HG03066 (cell line): ENCODE measurements at regions not wholly inside any gene's neighbourhood (a gene's known extent, or its start where the extent isn't known, plus 50 kb on each side); places are given as distances from the start of the nearest gene placed in this dataset.

Experiments used
- ATAC-seq: cut with Tn5 transposase; IDR thresholded peaks from one replicate; pipeline ENCODE4 v1.9.1; 2021; ENCODE audit warnings: low read depth; ENCODE audit not compliant: unreplicated experiment

GRCh38 chr1:87165177-87165576 is 163.5 kb upstream of the LMO4 start:
- ATAC-seq: no peak

- ATAC-seq: no peak
Observed at GRCh38 chr1:87167157-87167789, 161.4 kb upstream of the LMO4 start.

GRCh38 chr1:87167848-87168525 is 160.7 kb upstream of the LMO4 start:
- no peak for ATAC-seq

GRCh38 chr1:87169263-87169910 is 159.3 kb upstream of the LMO4 start:
- ATAC-seq: no peak

DNA sequence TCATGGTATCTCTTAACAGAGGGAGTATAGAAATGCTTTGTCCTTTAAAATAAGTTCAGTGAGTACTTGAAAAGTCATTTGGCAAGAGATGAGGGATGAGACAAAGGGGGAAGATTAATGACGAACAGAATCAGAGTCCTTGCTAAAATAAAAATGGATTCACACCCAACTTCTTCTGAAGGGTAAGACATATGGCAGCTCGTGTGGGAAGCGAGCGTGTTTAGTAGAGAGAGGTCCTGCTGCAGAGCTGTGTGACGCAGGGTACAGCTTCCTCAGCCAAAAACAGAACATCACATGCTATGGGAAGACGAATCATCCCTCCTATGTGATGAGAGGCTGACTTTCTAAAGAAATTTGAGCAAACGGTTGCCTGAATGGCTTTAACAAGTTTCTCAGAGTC is 158.5 kb upstream of the LMO4 start:
- ATAC-seq: no peak

GRCh38 chr1:87170931-87171598 is 157.6 kb upstream of the LMO4 start:
- ATAC-seq: no peak

- ATAC-seq: no peak
Observed at GRCh38 chr1:87173231-87173630, 155.4 kb upstream of the LMO4 start.

DNA sequence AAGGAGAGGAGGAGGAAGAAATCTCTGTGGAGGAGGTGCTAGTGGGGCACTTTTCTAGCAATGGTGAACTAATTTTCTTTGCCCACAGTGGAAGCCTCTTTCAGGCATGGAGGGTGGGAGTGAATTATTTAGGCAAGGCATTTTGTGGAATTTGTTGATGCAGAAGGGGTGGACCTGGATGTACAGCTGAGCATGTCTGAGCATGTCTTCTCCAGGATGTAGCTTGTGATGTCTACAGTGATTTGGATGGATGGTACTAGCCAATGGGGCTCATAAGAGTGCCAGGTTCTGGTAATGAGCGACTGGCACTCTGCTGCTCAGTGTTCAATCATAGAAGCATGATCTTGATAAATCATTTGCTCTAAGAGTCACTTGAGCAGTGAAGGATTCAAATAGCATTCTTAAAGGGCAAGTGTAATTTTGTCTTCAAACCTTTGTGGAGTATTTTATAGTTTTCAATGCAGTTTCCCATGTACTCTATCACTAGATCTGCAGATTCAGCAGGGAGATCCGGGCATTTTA is 153.9 kb upstream of the LMO4 start:
- no peak for ATAC-seq

GRCh38 chr1:87176087-87176486 is 152.6 kb upstream of the LMO4 start:
- no peak for ATAC-seq

- no peak for ATAC-seq
Observed at GRCh38 chr1:87176514-87176913, 152.2 kb upstream of the LMO4 start.

DNA sequence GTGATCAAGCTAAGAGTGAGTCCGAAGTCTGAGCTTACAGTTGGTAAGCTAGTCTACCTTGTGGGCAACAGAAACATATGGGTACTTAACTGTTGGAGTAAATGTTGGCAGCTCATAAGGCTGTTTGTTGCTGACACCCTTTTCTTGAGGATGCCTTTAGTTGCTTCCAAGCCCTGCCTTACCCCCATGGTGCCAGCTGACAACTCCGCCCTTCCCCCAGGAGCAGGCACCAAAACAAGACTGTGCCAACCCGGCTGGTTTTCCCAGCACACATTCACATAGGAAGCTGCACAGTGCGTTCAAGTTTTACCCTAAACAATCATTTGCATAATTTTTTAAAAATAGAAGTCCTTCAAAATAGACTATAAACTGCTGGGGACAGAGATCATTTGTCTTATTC is 150.2 kb upstream of the LMO4 start:
- ATAC-seq: no peak

- ATAC-seq: no peak
Observed at GRCh38 chr1:87179076-87179810, 149.4 kb upstream of the LMO4 start.

GRCh38 chr1:87179851-87180519 is 148.7 kb upstream of the LMO4 start:
- no peak for ATAC-seq

DNA sequence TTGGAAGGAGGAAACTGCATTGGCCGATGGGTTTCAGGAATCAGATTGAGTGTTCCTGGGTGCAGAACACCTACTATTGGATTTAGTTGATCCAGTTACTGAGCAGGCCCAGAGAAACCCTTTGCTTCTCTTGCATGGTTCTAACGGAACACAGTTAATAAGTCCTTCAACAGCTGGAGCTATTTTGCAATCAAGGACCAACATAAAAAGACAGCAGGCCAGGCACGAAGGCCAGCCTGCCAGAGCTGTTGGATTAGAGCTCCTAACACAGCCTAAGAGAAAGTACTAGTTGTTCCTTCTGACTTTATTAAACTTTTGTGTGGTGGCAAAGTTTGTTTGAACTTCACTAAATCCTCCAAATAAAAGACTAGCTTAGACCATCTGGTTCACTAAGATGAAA is 148.0 kb upstream of the LMO4 start:
- no peak for ATAC-seq

GRCh38 chr1:87182611-87183010 is 146.1 kb upstream of the LMO4 start:
- no peak for ATAC-seq

GRCh38 chr1:87185077-87185476 is 143.6 kb upstream of the LMO4 start:
- no peak for ATAC-seq

GRCh38 chr1:87186346-87186745 is 142.3 kb upstream of the LMO4 start:
- ATAC-seq: no peak

GRCh38 chr1:87188640-87189039 is 140.0 kb upstream of the LMO4 start:
- no peak for ATAC-seq

DNA sequence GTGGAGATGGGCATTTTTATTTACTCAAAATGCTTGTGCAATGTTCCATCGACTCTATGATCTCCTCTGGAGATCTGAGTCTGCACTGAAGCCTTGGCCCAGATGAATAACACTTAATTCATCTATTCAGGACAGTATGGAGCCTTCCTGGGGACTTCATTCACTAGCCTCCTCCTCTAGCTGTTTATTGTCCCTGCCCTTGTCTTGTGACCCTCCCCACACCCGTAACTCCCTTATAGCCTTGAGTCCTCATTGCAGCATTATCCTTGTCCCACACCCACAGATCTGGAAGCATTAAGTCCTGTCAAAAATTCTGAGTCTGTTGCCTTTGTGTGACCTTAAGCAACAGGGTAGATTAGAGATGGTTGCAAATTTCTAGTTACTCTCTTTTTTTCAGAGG is 138.3 kb upstream of the LMO4 start:
- ATAC-seq: no peak

GRCh38 chr1:87191646-87192045 is 137.0 kb upstream of the LMO4 start:
- ATAC-seq: no peak
